IMR-90 (cell line): ENCODE measurements at regions not wholly inside any gene's neighbourhood (a gene's known extent, or its start where the extent isn't known, plus 50 kb on each side); places are given as distances from the start of the nearest gene placed in this dataset.
"Not testable (repeated sequence)": the region's sequence is repeated elsewhere in the genome, so short reads cannot be mapped to it uniquely, and the experiment has no call there.

Experiments used
- ATAC-seq: fragments of 200-7000 bp; cut with Tn5 transposase; 2 replicates; pipeline ENCODE4 v1.9.1; 2020; ENCODE audit warnings: low read depth, mild to moderate bottlenecking, moderate library complexity
- BruUV-seq: library from RNA; stranded (reverse); fragments of 400-500 nt; replicated peaks from 2 replicates; lab custom pipeline; 2021; lab: Mats Ljungman, UMichigan
- CTCF ChIA-PET: fragments of 300-600 bp; formaldehyde crosslinking; extraction: SDS; loops from one replicate; lab custom pipeline; 2021; ENCODE audit warnings: antibody characterized with exemption; lab: Yijun Ruan, JAX
- POLR2A ChIA-PET: fragments of 300-600 bp; sonication (Branson Sonifier 250); formaldehyde crosslinking; loops from one replicate; lab custom pipeline; 2022; ENCODE audit warnings: antibody characterized with exemption; ENCODE audit not compliant: unreplicated experiment; lab: Charles Lee
- DNase-seq: peaks from one replicate; pipeline ENCODE4 v3.0.0; 2013
- H2AFZ ChIP-seq: replicated peaks from 2 replicates; pipeline ENCODE3; 2013; ENCODE audit warnings: low read length, mild to moderate bottlenecking; ENCODE audit not compliant: poor library complexity
- H2AK5ac ChIP-seq: 2 replicates; pipeline ENCODE4 v1.6.1; 2013; ENCODE audit warnings: low read depth, low read length, inconsistent platforms
- H2AK9ac ChIP-seq: replicated peaks from 2 replicates; pipeline ENCODE3; 2013; ENCODE audit warnings: mild to moderate bottlenecking, low read depth, low read length, moderate library complexity; ENCODE audit not compliant: poor library complexity
- H2BK120ac ChIP-seq: 2 replicates; pipeline ENCODE4 v1.6.1; 2013; ENCODE audit warnings: low read depth, low read length, inconsistent platforms
- H2BK15ac ChIP-seq: 3 replicates; pipeline ENCODE4 v1.6.1; 2013; ENCODE audit warnings: low read depth, low read length, inconsistent platforms
- H2BK20ac ChIP-seq: 2 replicates; pipeline ENCODE4 v1.6.1; 2013; ENCODE audit warnings: low read depth, mild to moderate bottlenecking, inconsistent platforms, low read length, moderate library complexity
- H2BK5ac ChIP-seq: 2 replicates; pipeline ENCODE4 v1.6.1; 2013; ENCODE audit warnings: mild to moderate bottlenecking, low read depth, low read length, inconsistent platforms; ENCODE audit not compliant: poor library complexity, severe bottlenecking
- H3K14ac ChIP-seq: replicated peaks from 2 replicates; pipeline ENCODE4 v1.6.1; 2013; ENCODE audit warnings: low read depth, low read length, inconsistent platforms
- H3K18ac ChIP-seq: 2 replicates; pipeline ENCODE4 v1.6.1; 2013; ENCODE audit warnings: low read depth, low read length, control low read depth
- H3K23ac ChIP-seq: 2 replicates; pipeline ENCODE4 v1.6.1; 2013; ENCODE audit warnings: low read depth, low read length, inconsistent platforms
- H3K27ac ChIP-seq: 2 replicates; pipeline ENCODE4 v1.5.1; 2013; ENCODE audit warnings: mild to moderate bottlenecking, control low read depth, low read length; ENCODE audit not compliant: insufficient read depth
- H3K27me3 ChIP-seq: 2 replicates; pipeline ENCODE4 v1.6.1; 2013; ENCODE audit warnings: low read length; ENCODE audit not compliant: control insufficient read depth, insufficient read depth
- H3K36me3 ChIP-seq: 2 replicates; pipeline ENCODE4 v1.6.1; 2013; ENCODE audit warnings: low read length, mixed read lengths; ENCODE audit not compliant: control insufficient read depth, insufficient read depth
- H3K4ac ChIP-seq: 2 replicates; pipeline ENCODE4 v1.6.1; 2013; ENCODE audit warnings: low read depth, low read length, inconsistent platforms
- H3K4me1 ChIP-seq: 2 replicates; pipeline ENCODE4 v1.6.1; 2013; ENCODE audit warnings: low read length, mixed read lengths; ENCODE audit not compliant: control insufficient read depth, insufficient read depth
- H3K4me2 ChIP-seq: 2 replicates; pipeline ENCODE4 v1.6.1; 2013; ENCODE audit warnings: low read depth, mild to moderate bottlenecking, control low read depth, low read length, moderate library complexity
- H3K4me3 ChIP-seq: 2 replicates; pipeline ENCODE4 v1.5.1; 2013; ENCODE audit warnings: low read depth, mild to moderate bottlenecking, control low read depth, low read length, moderate library complexity; ENCODE audit not compliant: insufficient read depth
- H3K56ac ChIP-seq: 2 replicates; pipeline ENCODE4 v1.6.1; 2013; ENCODE audit warnings: low read length, inconsistent platforms; ENCODE audit not compliant: insufficient read depth; ENCODE audit errors: extremely low read depth
- H3K79me1 ChIP-seq, 2 experiments: 2 replicates each; pipeline ENCODE4 v1.6.1; 2013; ENCODE audit warnings: low read length in 2 of 2, inconsistent platforms in 1 of 2, low read depth in 1 of 2
- H3K9ac ChIP-seq: 2 replicates; pipeline ENCODE4 v1.6.1; 2013; ENCODE audit warnings: low read depth, low read length, control low read depth
- H3K9me1 ChIP-seq: 2 replicates; pipeline ENCODE4 v1.6.1; 2013; ENCODE audit warnings: low read length, inconsistent platforms; ENCODE audit not compliant: insufficient read depth
- H3K9me3 ChIP-seq: 2 replicates; pipeline ENCODE4 v1.6.1; 2013; ENCODE audit warnings: low read length; ENCODE audit not compliant: control insufficient read depth, insufficient read depth
- H4K20me1 ChIP-seq: 2 replicates; pipeline ENCODE4 v1.6.1; 2013; ENCODE audit warnings: low read length, inconsistent platforms; ENCODE audit not compliant: insufficient read depth
- H4K5ac ChIP-seq: 2 replicates; pipeline ENCODE4 v1.6.1; 2013; ENCODE audit warnings: mild to moderate bottlenecking, low read depth, low read length, control low read depth
- H4K8ac ChIP-seq, 2 experiments: 2 replicates each; pipeline ENCODE4 v1.6.1; 2013; ENCODE audit warnings: low read depth in 2 of 2, low read length in 2 of 2, control low read depth in 1 of 2, inconsistent platforms in 1 of 2
- H4K91ac ChIP-seq: 2 replicates; pipeline ENCODE4 v1.6.1; 2013; ENCODE audit warnings: low read depth, low read length, inconsistent platforms; ENCODE audit not compliant: insufficient read depth
- CHD1 ChIP-seq: IDR thresholded peaks from 2 replicates; pipeline ENCODE4 v1.6.1; 2012; ENCODE audit warnings: low read depth, low read length, improper control_type of control experiment
- FOS ChIP-seq: fragments of 150-350 bp; IDR thresholded peaks from 2 replicates; pipeline ENCODE4 v1.6.1; 2016; ENCODE audit warnings: low read depth, low read length
- MAZ ChIP-seq: IDR thresholded peaks from 2 replicates; pipeline ENCODE4 v1.6.1; 2012; ENCODE audit warnings: low read depth, mild to moderate bottlenecking, low read length, improper control_type of control experiment, moderate library complexity, borderline replicate concordance
- MXI1 ChIP-seq: IDR thresholded peaks from 2 replicates; pipeline ENCODE4 v1.6.1; 2012; ENCODE audit warnings: low read depth, mild to moderate bottlenecking, low read length, moderate library complexity, borderline replicate concordance
- NFE2L2 ChIP-seq: fragments of 150-350 bp; IDR thresholded peaks from 2 replicates; pipeline ENCODE4 v1.6.1; 2016; ENCODE audit warnings: low read depth, mild to moderate bottlenecking, low read length
- POLR2A ChIP-seq: IDR thresholded peaks from 2 replicates; pipeline ENCODE4 v1.6.1; 2012; ENCODE audit warnings: mild to moderate bottlenecking, low read depth, low read length
- RAD21 ChIP-seq: IDR thresholded peaks from 2 replicates; pipeline ENCODE4 v1.6.1; 2012; ENCODE audit warnings: low read length, improper control_type of control experiment
- RCOR1 ChIP-seq: IDR thresholded peaks from 2 replicates; pipeline ENCODE4 v1.6.1; 2012; ENCODE audit warnings: mild to moderate bottlenecking, low read length, improper control_type of control experiment; ENCODE audit not compliant: insufficient replicate concordance
- RFX5 ChIP-seq: IDR thresholded peaks from 2 replicates; pipeline ENCODE4 v1.8.0; 2012; ENCODE audit warnings: low read depth, mild to moderate bottlenecking, low read length, moderate library complexity
- SMC3 ChIP-seq: fragments of 150-350 bp; IDR thresholded peaks from 2 replicates; pipeline ENCODE4 v1.6.1; 2016; ENCODE audit warnings: low read depth, mild to moderate bottlenecking, antibody characterized with exemption, low read length, moderate library complexity
- WGBS, 2 experiments: methylation state at CpG; one replicate each; pipeline versions ENCODE4 v1.1.5 to v1.1.7; 2013; ENCODE audit warnings: missing lambda C conversion rate in 2 of 2; ENCODE audit not compliant: insufficient read length in 1 of 2; ENCODE audit errors: extremely low coverage in 2 of 2; 5-methylcytosine and 5-hydroxymethylcytosine counted together
- dilution Hi-C: fragments of 300-500 bp; cut with HindIII; formaldehyde crosslinking; loops from one replicate; pipeline ENCODE4 v1.14.3; 2018; ENCODE audit warnings: low sequenced_read_pairs; ENCODE audit not compliant: unreplicated experiment
- in situ Hi-C: fragments of 300-500 bp; cut with MboI; formaldehyde crosslinking; loops from 3 replicates; pipeline ENCODE4 v1.14.3; 2019; ENCODE audit warnings: low sequenced_read_pairs, inconsistent platforms, mixed read lengths
- intact Hi-C: fragments of 100-400 bp; cut with micrococcal nuclease; formaldehyde crosslinking; loops from 2 replicates; pipeline ENCODE4 v1.10.0; 2022
- TF ChIP-seq, protein P1 (sequence below): fragments of 150-350 bp; IDR thresholded peaks from 2 replicates; pipeline ENCODE4 v1.6.1; 2017; ENCODE audit warnings: mild to moderate bottlenecking, antibody characterized with exemption, low read length, low read depth

DNA sequence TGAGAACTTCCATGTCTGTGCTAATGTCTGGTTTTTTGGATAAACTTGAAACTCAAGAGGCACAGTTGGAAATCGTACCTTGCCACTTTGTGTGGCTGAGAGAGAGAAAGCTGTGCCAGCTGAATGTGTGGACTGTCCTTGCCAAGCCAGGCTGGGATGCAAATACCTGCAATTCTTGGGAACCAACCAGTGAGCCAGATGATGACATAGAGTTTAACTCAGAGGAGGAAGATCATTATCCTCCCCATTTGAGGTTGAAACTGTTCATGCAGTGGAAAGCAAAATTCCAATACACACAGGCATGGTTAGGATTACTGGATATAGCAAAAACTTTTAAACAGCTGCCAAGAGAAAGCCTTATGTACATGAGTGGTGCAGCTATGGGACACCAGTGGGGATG is 451.4 kb upstream of the NPAP1 start:
- Histone ChIP-seq H3K4me2 (no peak overlapping the region), H3K9me3 (peaks cover 5% of the 10 kb centered on the region), H2AFZ (no peak overlapping the region), H2AK9ac (no peak overlapping the region), H3K4ac (no peak overlapping the region), H3K23ac (no peak overlapping the region), H4K8ac (no peak overlapping the region), H3K79me1 (no peaks in the 10 kb centered on the region), H3K36me3 (no peaks in the 10 kb centered on the region), H2AK5ac (no peak overlapping the region), H3K9me1 (no peaks in the 10 kb centered on the region), H3K4me1 (no peaks in the 10 kb centered on the region), H3K27ac (no peak overlapping the region), H3K56ac (no peak overlapping the region), H2BK120ac (no peak overlapping the region), H3K4me3 (no peak overlapping the region), H3K18ac (no peak overlapping the region), H3K9ac (no peak overlapping the region), H3K14ac (no peak overlapping the region), H2BK5ac (no peak overlapping the region), H2BK15ac (no peak overlapping the region), H4K91ac (no peak overlapping the region), H4K5ac (no peak overlapping the region), H4K20me1 (no peaks in the 10 kb centered on the region), H3K27me3 (no peaks in the 10 kb centered on the region), H2BK20ac (no peak overlapping the region)
- intact Hi-C loops: no loop called here
- dilution Hi-C loops: no loop called here
- ChIA-PET POLR2A (no interaction called here), CTCF (no interaction called here)
- in situ Hi-C loops: no loop called here
- DNase-seq (no peak), ATAC-seq (no peak)
- TF ChIP-seq MAZ (no peak), CHD1 (no peak), POLR2A (no peak), RCOR1 (no peak), MXI1 (no peak), FOS (no peak), NFE2L2 (no peak), RFX5 (no peak), RAD21 (no peak), SMC3 (no peak)
- TF ChIP-seq, protein P1, sequence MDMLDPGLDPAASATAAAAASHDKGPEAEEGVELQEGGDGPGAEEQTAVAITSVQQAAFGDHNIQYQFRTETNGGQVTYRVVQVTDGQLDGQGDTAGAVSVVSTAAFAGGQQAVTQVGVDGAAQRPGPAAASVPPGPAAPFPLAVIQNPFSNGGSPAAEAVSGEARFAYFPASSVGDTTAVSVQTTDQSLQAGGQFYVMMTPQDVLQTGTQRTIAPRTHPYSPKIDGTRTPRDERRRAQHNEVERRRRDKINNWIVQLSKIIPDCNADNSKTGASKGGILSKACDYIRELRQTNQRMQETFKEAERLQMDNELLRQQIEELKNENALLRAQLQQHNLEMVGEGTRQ: no peak
- WGBS, 2 experiments: no CpG with 5 or more reads among the region's 1 CpG
- BruUV-seq: no TSS peak

DNA sequence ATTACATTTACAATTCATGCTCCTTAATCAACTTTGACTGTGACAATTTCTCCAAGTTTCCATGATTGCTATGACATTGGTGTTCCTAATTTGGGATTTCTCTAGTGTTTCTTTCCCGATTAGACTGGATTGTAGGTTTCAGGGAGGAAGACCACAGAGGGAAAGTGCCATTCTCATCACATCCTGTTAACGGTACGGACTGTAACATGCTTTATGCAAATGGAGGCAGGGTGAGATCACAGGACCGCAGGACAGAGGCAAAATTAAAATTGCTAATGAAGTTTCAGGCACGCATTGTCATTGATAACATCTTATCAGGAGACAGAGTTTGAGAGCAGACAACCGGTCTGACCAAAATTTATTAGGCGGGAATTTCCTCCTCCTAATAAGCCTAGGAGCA is 446.7 kb upstream of the NPAP1 start:
- BruUV-seq, H4K8ac ChIP-seq, H4K91ac ChIP-seq, H3K4me3 ChIP-seq, H3K27me3 ChIP-seq, H3K4me1 ChIP-seq, H3K9me3 ChIP-seq, POLR2A ChIA-PET, H3K4me2 ChIP-seq, H3K9ac ChIP-seq, in situ Hi-C loops, ATAC-seq, CTCF ChIA-PET, H3K9me1 ChIP-seq, H4K5ac ChIP-seq, H2AK9ac ChIP-seq, H3K36me3 ChIP-seq, H2AK5ac ChIP-seq, H2BK20ac ChIP-seq, H3K56ac ChIP-seq, H3K4ac ChIP-seq, H3K23ac ChIP-seq, H2BK5ac ChIP-seq, H2AFZ ChIP-seq, dilution Hi-C loops, H2BK120ac ChIP-seq, H3K27ac ChIP-seq, H2BK15ac ChIP-seq, DNase-seq, H3K18ac ChIP-seq, H4K20me1 ChIP-seq, H3K14ac ChIP-seq, H3K79me1 ChIP-seq, intact Hi-C loops: not testable (repeated sequence)
- no CpG with 5 or more reads among the region's 7 CpGs for WGBS, 2 experiments
